ENCODE measurements at regions not wholly inside any gene's neighbourhood (a gene's known extent, or its start where the extent isn't known, plus 50 kb on each side); places are given as distances from the start of the nearest gene placed in this dataset.

GRCh38 chr12:87782838-87783237 is 246.4 kb downstream of the C12orf50 start:
- DNase-seq, result no peak

- no peak for DNase-seq
Observed at GRCh38 chr12:87779858-87780498, 249.2 kb downstream of the C12orf50 start.

- no peak for DNase-seq
Observed at GRCh38 chr12:87779016-87779415, 250.2 kb downstream of the C12orf50 start.

- DNase-seq, result no peak
Observed at GRCh38 chr12:87778065-87778464, 251.1 kb downstream of the C12orf50 start.

GRCh38 chr12:87775784-87776183 is 253.4 kb downstream of the C12orf50 start:
- no peak for DNase-seq

GRCh38 chr12:87775051-87775450 is 254.2 kb downstream of the C12orf50 start:
- DNase-seq, result no peak

GRCh38 chr12:87772401-87772800 is 256.8 kb downstream of the C12orf50 start:
- no peak for DNase-seq

GRCh38 chr12:87768501-87769287 is 260.5 kb downstream of the C12orf50 start:
- no peak for DNase-seq

- DNase-seq, result no peak
Observed at GRCh38 chr12:87766044-87766443, 263.2 kb downstream of the C12orf50 start.

- DNase-seq, result no peak
Observed at GRCh38 chr12:87760943-87761342, 268.3 kb downstream of the C12orf50 start.

- DNase-seq, result no peak
Observed at GRCh38 chr12:87758271-87758670, 270.9 kb downstream of the C12orf50 start.

- DNase-seq, result no peak
Observed at GRCh38 chr12:87756721-87757120, 272.5 kb downstream of the C12orf50 start.

GRCh38 chr12:87756111-87756510 is 273.1 kb downstream of the C12orf50 start:
- no peak for DNase-seq

- no peak for DNase-seq
Observed at GRCh38 chr12:87728931-87729593, 300.1 kb downstream of the C12orf50 start.

- no peak for DNase-seq
Observed at GRCh38 chr12:87720967-87721366, 308.2 kb downstream of the C12orf50 start.

GRCh38 chr12:87704374-87704773 is 324.8 kb downstream of the C12orf50 start:
- no peak for DNase-seq

- no peak for DNase-seq
Observed at GRCh38 chr12:87690236-87690810, 338.9 kb downstream of the C12orf50 start.

GRCh38 chr12:87689196-87689595 is 340.0 kb downstream of the C12orf50 start:
- no peak for DNase-seq

- DNase-seq, result no peak
Observed at GRCh38 chr12:87687362-87687761, 341.8 kb downstream of the C12orf50 start.

GRCh38 chr12:87685696-87686095 is 343.5 kb downstream of the C12orf50 start:
- DNase-seq, result no peak

- no peak for DNase-seq
Observed at GRCh38 chr12:87679251-87679650, 349.9 kb downstream of the C12orf50 start.

- no peak for DNase-seq
Observed at GRCh38 chr12:87678453-87678852, 350.7 kb downstream of the C12orf50 start.

- no peak for DNase-seq
Observed at GRCh38 chr12:87676731-87677130, 352.5 kb downstream of the C12orf50 start.

GRCh38 chr12:87671757-87672156 is 357.4 kb downstream of the C12orf50 start:
- no peak for DNase-seq
